ENCODE measurements at regions not wholly inside any gene's neighbourhood (a gene's known extent, or its start where the extent isn't known, plus 50 kb on each side); places are given as distances from the start of the nearest gene placed in this dataset.

GRCh38 chr1:219020386-219020785, 153.3 kb upstream of the LYPLAL1 start:
- TF ChIP-seq, protein P1, sequence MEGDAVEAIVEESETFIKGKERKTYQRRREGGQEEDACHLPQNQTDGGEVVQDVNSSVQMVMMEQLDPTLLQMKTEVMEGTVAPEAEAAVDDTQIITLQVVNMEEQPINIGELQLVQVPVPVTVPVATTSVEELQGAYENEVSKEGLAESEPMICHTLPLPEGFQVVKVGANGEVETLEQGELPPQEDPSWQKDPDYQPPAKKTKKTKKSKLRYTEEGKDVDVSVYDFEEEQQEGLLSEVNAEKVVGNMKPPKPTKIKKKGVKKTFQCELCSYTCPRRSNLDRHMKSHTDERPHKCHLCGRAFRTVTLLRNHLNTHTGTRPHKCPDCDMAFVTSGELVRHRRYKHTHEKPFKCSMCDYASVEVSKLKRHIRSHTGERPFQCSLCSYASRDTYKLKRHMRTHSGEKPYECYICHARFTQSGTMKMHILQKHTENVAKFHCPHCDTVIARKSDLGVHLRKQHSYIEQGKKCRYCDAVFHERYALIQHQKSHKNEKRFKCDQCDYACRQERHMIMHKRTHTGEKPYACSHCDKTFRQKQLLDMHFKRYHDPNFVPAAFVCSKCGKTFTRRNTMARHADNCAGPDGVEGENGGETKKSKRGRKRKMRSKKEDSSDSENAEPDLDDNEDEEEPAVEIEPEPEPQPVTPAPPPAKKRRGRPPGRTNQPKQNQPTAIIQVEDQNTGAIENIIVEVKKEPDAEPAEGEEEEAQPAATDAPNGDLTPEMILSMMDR (IDR thresholded peaks at IDR 0.05) = no peak
- no peak for TF ChIP-seq POLR2A (IDR thresholded peaks at IDR 0.05)
- no peak for TF ChIP-seq POLR2AphosphoS5 (IDR thresholded peaks at IDR 0.05)
- Histone ChIP-seq H3K4me1 (replicated peaks) (no peaks in the 10 kb centered on the region), H3K36me3 (no peaks in the 10 kb centered on the region), H3K9me3 (no peaks in the 10 kb centered on the region), H3K4me3 (no peak overlapping the region), H3K27me3 (replicated peaks; ENCODE audit: insufficient read depth) (no peaks in the 10 kb centered on the region), H3K27ac (no peak overlapping the region)
- intact Hi-C loops (cut with DNase I) = no loop called here
- no peak for DNase-seq (ENCODE audit: low spot score)
- 83% methylated on average over 2 of the region's 2 CpGs for WGBS

DNA sequence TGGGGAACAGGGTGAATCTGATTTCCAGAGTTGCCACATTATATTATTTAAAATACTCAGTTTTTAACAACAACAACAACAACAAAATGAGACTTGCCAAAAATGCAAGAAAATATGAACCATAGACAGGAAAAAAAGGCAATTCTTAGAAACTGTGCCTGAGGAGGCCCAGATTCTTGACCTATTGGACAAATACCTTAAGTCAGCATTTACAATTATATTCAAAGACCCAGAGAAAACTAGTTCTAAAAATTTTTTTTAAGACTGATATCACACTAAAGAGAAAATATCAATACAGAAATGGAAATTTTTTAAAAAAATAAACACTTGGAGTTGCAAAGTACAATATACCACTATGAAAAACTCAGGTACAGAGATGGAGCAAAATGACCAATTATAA, 152.8 kb upstream of the LYPLAL1 start:
- Histone ChIP-seq H3K9me3 (no peaks in the 10 kb centered on the region), H3K4me1 (replicated peaks) (no peaks in the 10 kb centered on the region), H3K4me3 (no peak overlapping the region), H3K27ac (no peak overlapping the region), H3K27me3 (replicated peaks; ENCODE audit: insufficient read depth) (no peaks in the 10 kb centered on the region), H3K36me3 (no peaks in the 10 kb centered on the region)
- no peak for DNase-seq (ENCODE audit: low spot score)
- intact Hi-C loops (cut with DNase I) = no loop called here
- TF ChIP-seq POLR2AphosphoS5 (IDR thresholded peaks at IDR 0.05) = no peak
- TF ChIP-seq POLR2A (IDR thresholded peaks at IDR 0.05) = no peak
- TF ChIP-seq, protein P1 (IDR thresholded peaks at IDR 0.05) = no peak

DNA sequence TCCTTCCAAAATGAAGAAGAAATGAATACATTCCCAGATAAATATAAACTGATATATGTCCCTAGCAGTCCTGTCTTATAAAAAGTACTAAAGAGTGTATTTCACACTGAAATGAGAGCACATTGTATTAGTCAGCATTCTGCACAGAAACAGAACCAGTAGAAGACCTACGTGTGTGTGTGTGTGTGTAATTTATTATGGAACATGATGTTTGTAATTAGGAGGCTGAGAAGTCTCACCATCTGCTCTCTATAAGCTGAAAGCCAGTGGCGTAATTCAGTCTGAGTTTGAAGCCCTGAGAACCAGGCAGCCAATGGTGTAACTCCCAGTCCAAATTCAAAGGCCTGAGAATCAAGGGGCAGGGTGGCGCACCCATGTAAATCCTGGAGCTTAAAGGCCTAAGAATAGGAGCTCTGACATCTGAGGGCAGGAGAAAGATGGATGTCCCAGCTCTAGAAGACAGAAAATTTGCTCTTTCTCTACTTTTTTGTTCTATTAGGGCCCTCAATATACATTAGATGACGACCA, 146.5 kb upstream of the LYPLAL1 start:
- no peak for DNase-seq (ENCODE audit: low spot score)
- TF ChIP-seq POLR2A (IDR thresholded peaks at IDR 0.05) (no peak), POLR2AphosphoS5 (IDR thresholded peaks at IDR 0.05) (no peak)
- TF ChIP-seq, protein P1 (IDR thresholded peaks at IDR 0.05) = no peak

DNA sequence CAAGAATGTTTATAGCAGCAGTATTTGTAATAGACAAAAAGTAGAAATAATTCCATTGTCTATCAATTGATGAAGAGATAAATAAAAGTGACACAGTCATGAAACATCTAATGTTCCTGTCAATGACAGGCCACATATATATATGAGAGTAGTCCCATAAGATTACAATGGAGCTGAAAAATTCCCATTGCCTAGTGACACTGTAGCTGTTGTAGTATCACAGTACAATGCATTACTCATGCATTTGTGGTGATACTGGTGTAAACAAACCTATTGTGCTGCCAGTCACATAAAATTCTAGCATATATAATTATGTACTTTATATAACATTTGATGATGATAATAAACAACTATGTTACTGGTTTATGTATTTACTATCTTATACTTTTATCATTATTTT, 141.9 kb upstream of the LYPLAL1 start:
- Histone ChIP-seq H3K9me3 (no peaks in the 10 kb centered on the region), H3K27me3 (replicated peaks; ENCODE audit: insufficient read depth) (no peaks in the 10 kb centered on the region), H3K4me1 (replicated peaks) (no peaks in the 10 kb centered on the region), H3K27ac (no peak overlapping the region), H3K4me3 (no peak overlapping the region), H3K36me3 (no peaks in the 10 kb centered on the region)
- no peak for DNase-seq (ENCODE audit: low spot score)
- TF ChIP-seq POLR2A (IDR thresholded peaks at IDR 0.05) (no peak), POLR2AphosphoS5 (IDR thresholded peaks at IDR 0.05) (no peak)
- TF ChIP-seq, protein P1 (IDR thresholded peaks at IDR 0.05) = no peak
- intact Hi-C loops (cut with DNase I) = no loop called here

More for the DNA sequence above, 146.5 kb upstream of the LYPLAL1 start:
- H3K36me3 ChIP-seq = no peaks in the 10 kb centered on the region
- no peaks in the 10 kb centered on the region for H3K9me3 ChIP-seq
- WGBS = 85% methylated on average over 4 of the region's 4 CpGs
- no peaks in the 10 kb centered on the region for H3K27me3 ChIP-seq (replicated peaks; ENCODE audit: insufficient read depth)
- H3K27ac ChIP-seq = no peak overlapping the region
- no peaks in the 10 kb centered on the region for H3K4me1 ChIP-seq (replicated peaks)
- H3K4me3 ChIP-seq = no peak overlapping the region
- intact Hi-C loops (cut with DNase I) = no loop called here

- TF ChIP-seq POLR2AphosphoS5 (IDR thresholded peaks at IDR 0.05) (no peak), POLR2A (IDR thresholded peaks at IDR 0.05) (no peak)
- TF ChIP-seq, protein P1 (IDR thresholded peaks at IDR 0.05) = no peak
- 91% methylated on average over 2 of the region's 2 CpGs for WGBS
- Histone ChIP-seq H3K4me1 (replicated peaks) (no peaks in the 10 kb centered on the region), H3K4me3 (no peak overlapping the region), H3K36me3 (no peaks in the 10 kb centered on the region), H3K9me3 (no peaks in the 10 kb centered on the region), H3K27ac (no peak overlapping the region), H3K27me3 (replicated peaks; ENCODE audit: insufficient read depth) (no peaks in the 10 kb centered on the region)
- no peak for DNase-seq (ENCODE audit: low spot score)
- intact Hi-C loops (cut with DNase I) = no loop called here
Measured at GRCh38 chr1:219038398-219038797, 135.3 kb upstream of the LYPLAL1 start.
